HG03064 (cell line): ENCODE measurements at regions not wholly inside any gene's neighbourhood (a gene's known extent, or its start where the extent isn't known, plus 50 kb on each side); places are given as distances from the start of the nearest gene placed in this dataset.

Experiments used
- ATAC-seq: cut with Tn5 transposase; IDR thresholded peaks from one replicate; pipeline ENCODE4 v1.9.1; 2021; ENCODE audit warnings: low read depth; ENCODE audit not compliant: unreplicated experiment

GRCh38 chr7:109109558-109109957, 539.9 kb downstream of the DNAJB9 start:
- ATAC-seq = no peak

- no peak for ATAC-seq
These were observed 541.4 kb downstream of the DNAJB9 start for GRCh38 chr7:109111086-109111485.

GRCh38 chr7:109121599-109122300, 552.1 kb downstream of the DNAJB9 start:
- ATAC-seq = no peak

- ATAC-seq = no peak
These were observed 555.3 kb downstream of the DNAJB9 start for GRCh38 chr7:109125001-109125400.

- no peak for ATAC-seq
These were observed 556.9 kb downstream of the DNAJB9 start for GRCh38 chr7:109126404-109127050.

- ATAC-seq = no peak
These were observed 557.5 kb downstream of the DNAJB9 start for GRCh38 chr7:109127145-109127544.

GRCh38 chr7:109131141-109131540, 561.5 kb downstream of the DNAJB9 start:
- no peak for ATAC-seq

- no peak for ATAC-seq
These were observed 567.2 kb downstream of the DNAJB9 start for GRCh38 chr7:109136893-109137292.

- no peak for ATAC-seq
These were observed 585.1 kb downstream of the DNAJB9 start for GRCh38 chr7:109154748-109155147.

GRCh38 chr7:109158246-109158645, 588.6 kb downstream of the DNAJB9 start:
- no peak for ATAC-seq

GRCh38 chr7:109176661-109177060, 607.0 kb downstream of the DNAJB9 start:
- no peak for ATAC-seq

- ATAC-seq = no peak
These were observed 608.7 kb downstream of the DNAJB9 start for GRCh38 chr7:109178342-109178741.

GRCh38 chr7:109179601-109180000, 609.9 kb downstream of the DNAJB9 start:
- no peak for ATAC-seq

- ATAC-seq = no peak
These were observed 621.2 kb downstream of the DNAJB9 start for GRCh38 chr7:109190766-109191398.

- ATAC-seq = no peak
These were observed 636.5 kb downstream of the DNAJB9 start for GRCh38 chr7:109206196-109206595.

- no peak for ATAC-seq
These were observed 643.4 kb downstream of the DNAJB9 start for GRCh38 chr7:109213081-109213480.

- ATAC-seq = no peak
These were observed 645.7 kb downstream of the DNAJB9 start for GRCh38 chr7:109215341-109215740.

GRCh38 chr7:109224100-109224499, 654.4 kb downstream of the DNAJB9 start:
- ATAC-seq = no peak

GRCh38 chr7:109226699-109227098, 657.0 kb downstream of the DNAJB9 start:
- no peak for ATAC-seq

- peak; percentile 57 for ATAC-seq
These were observed 665.6 kb downstream of the DNAJB9 start for GRCh38 chr7:109235316-109235715.

- no peak for ATAC-seq
These were observed 676.8 kb downstream of the DNAJB9 start for GRCh38 chr7:109246330-109247077.
